Keratinocyte (primary cell): ENCODE measurements at regions not wholly inside any gene's neighbourhood (a gene's known extent, or its start where the extent isn't known, plus 50 kb on each side); places are given as distances from the start of the nearest gene placed in this dataset.

ENCODE experiments used
- CTCF ChIP-seq, 3 experiments: IDR thresholded peaks in 1 of 3; conservative IDR thresholded peaks in 1 of 3; optimal IDR thresholded peaks in 1 of 3; 2 replicates in 2 of 3; 3 replicates in 1 of 3; pipeline versions ENCODE3 to v1.5.1; 2011; ENCODE audit warnings: low read length in 3 of 3, mild to moderate bottlenecking in 3 of 3, moderate library complexity in 2 of 3, control low read depth in 1 of 3, inconsistent platforms in 1 of 3; ENCODE audit not compliant: insufficient read depth in 2 of 3; ENCODE audit errors: extremely low read depth in 1 of 3
- EZH2 ChIP-seq: IDR thresholded peaks from one replicate; pipeline ENCODE4 v1.6.1; 2012; ENCODE audit warnings: inconsistent platforms, mild to moderate bottlenecking, low read length, moderate library complexity

GRCh38 chr1:238063454-238063853 lies 172.7 kb upstream of the ZP4 start:
- TF ChIP-seq CTCF (optimal IDR thresholded peaks at IDR 0.05 in 1 of 3, IDR thresholded peaks at IDR 0.05 in 1 of 3, conservative IDR thresholded peaks at IDR 0.05 in 1 of 3; ENCODE audit: extremely low read depth in 1 of 3, insufficient read depth in 2 of 3, low read length in 3 of 3) (no peak), EZH2 (no peak)
